ENCODE measurements at regions not wholly inside any gene's neighbourhood (a gene's known extent, or its start where the extent isn't known, plus 50 kb on each side); places are given as distances from the start of the nearest gene placed in this dataset.
"Not testable (repeated sequence)": the region's sequence is repeated elsewhere in the genome, so short reads cannot be mapped to it uniquely, and the experiment has no call there.

GRCh38 chr10:131363416-131363815 lies 51.9 kb upstream of the TCERG1L start:
- Mint-ChIP-seq H3K9me3 (ENCODE audit: unreplicated experiment) (peaks cover 14% of the 10 kb centered on the region), H3K4me3 (ENCODE audit: unreplicated experiment) (no peak overlapping the region), H3K36me3 (ENCODE audit: unreplicated experiment) (peaks cover 6% of the 10 kb centered on the region), H3K4me1 (ENCODE audit: low read depth, unreplicated experiment) (no peaks in the 10 kb centered on the region), H3K27me3 (ENCODE audit: unreplicated experiment) (no peaks in the 10 kb centered on the region), H3K27ac (ENCODE audit: unreplicated experiment) (no peak overlapping the region)
- TF ChIP-seq CTCF (IDR thresholded peaks at IDR 0.05; ENCODE audit: partially characterized antibody, unreplicated experiment) = no peak
- DNase-seq = no peak

GRCh38 chr10:131371571-131371970 lies 60.0 kb upstream of the TCERG1L start:
- no peak overlapping the region for H3K27ac Mint-ChIP-seq (ENCODE audit: unreplicated experiment)
- DNase-seq = no peak
- no peak overlapping the region for H3K4me3 Mint-ChIP-seq (ENCODE audit: unreplicated experiment)
- peaks cover 9% of the 10 kb centered on the region for H3K9me3 Mint-ChIP-seq (ENCODE audit: unreplicated experiment)
- H3K4me1 Mint-ChIP-seq (ENCODE audit: low read depth, unreplicated experiment) = no peaks in the 10 kb centered on the region
- H3K27me3 Mint-ChIP-seq (ENCODE audit: unreplicated experiment) = peaks cover 2% of the 10 kb centered on the region
- H3K36me3 Mint-ChIP-seq (ENCODE audit: unreplicated experiment) = peaks cover 9% of the 10 kb centered on the region
- TF ChIP-seq CTCF (IDR thresholded peaks at IDR 0.05; ENCODE audit: partially characterized antibody, unreplicated experiment) = no peak

GRCh38 chr10:131381576-131381975 lies 70.1 kb upstream of the TCERG1L start:
- no peak overlapping the region for H3K4me3 Mint-ChIP-seq (ENCODE audit: unreplicated experiment)
- H3K36me3 Mint-ChIP-seq (ENCODE audit: unreplicated experiment) = peaks cover 1% of the 10 kb centered on the region
- no peak overlapping the region for H3K27ac Mint-ChIP-seq (ENCODE audit: unreplicated experiment)
- peaks cover 4% of the 10 kb centered on the region for H3K27me3 Mint-ChIP-seq (ENCODE audit: unreplicated experiment)
- DNase-seq = no peak
- TF ChIP-seq CTCF (IDR thresholded peaks at IDR 0.05; ENCODE audit: partially characterized antibody, unreplicated experiment) = no peak
- no peaks in the 10 kb centered on the region for H3K4me1 Mint-ChIP-seq (ENCODE audit: low read depth, unreplicated experiment)
- peaks cover 12% of the 10 kb centered on the region for H3K9me3 Mint-ChIP-seq (ENCODE audit: unreplicated experiment)

GRCh38 chr10:131385161-131385872 lies 73.8 kb upstream of the TCERG1L start:
- H3K4me3 Mint-ChIP-seq (ENCODE audit: unreplicated experiment); H3K36me3 Mint-ChIP-seq (ENCODE audit: unreplicated experiment); DNase-seq; H3K4me1 Mint-ChIP-seq (ENCODE audit: low read depth, unreplicated experiment); H3K27ac Mint-ChIP-seq (ENCODE audit: unreplicated experiment); H3K27me3 Mint-ChIP-seq (ENCODE audit: unreplicated experiment): not testable (repeated sequence)
- H3K9me3 Mint-ChIP-seq (ENCODE audit: unreplicated experiment) = peaks cover 13% of the 10 kb centered on the region

- no peak overlapping the region for H3K27ac Mint-ChIP-seq (ENCODE audit: unreplicated experiment)
- no peaks in the 10 kb centered on the region for H3K36me3 Mint-ChIP-seq (ENCODE audit: unreplicated experiment)
- no peak for DNase-seq
- H3K4me1 Mint-ChIP-seq (ENCODE audit: low read depth, unreplicated experiment) = no peaks in the 10 kb centered on the region
- H3K4me3 Mint-ChIP-seq (ENCODE audit: unreplicated experiment) = no peak overlapping the region
- H3K27me3 Mint-ChIP-seq (ENCODE audit: unreplicated experiment) = peaks cover 4% of the 10 kb centered on the region
- TF ChIP-seq CTCF (IDR thresholded peaks at IDR 0.05; ENCODE audit: partially characterized antibody, unreplicated experiment) = no peak
- peaks cover 12% of the 10 kb centered on the region for H3K9me3 Mint-ChIP-seq (ENCODE audit: unreplicated experiment)
Measured at GRCh38 chr10:131387018-131387529, 75.6 kb upstream of the TCERG1L start.
